GM12874 (cell line): ENCODE measurements at regions not wholly inside any gene's neighbourhood (a gene's known extent, or its start where the extent isn't known, plus 50 kb on each side); places are given as distances from the start of the nearest gene placed in this dataset.

ENCODE experiments used
- CTCF ChIP-seq: IDR thresholded peaks from 2 replicates; pipeline ENCODE4 v1.5.1; 2011; ENCODE audit warnings: low read depth, mild to moderate bottlenecking, control low read depth, low read length, moderate library complexity; ENCODE audit not compliant: insufficient read depth

DNA sequence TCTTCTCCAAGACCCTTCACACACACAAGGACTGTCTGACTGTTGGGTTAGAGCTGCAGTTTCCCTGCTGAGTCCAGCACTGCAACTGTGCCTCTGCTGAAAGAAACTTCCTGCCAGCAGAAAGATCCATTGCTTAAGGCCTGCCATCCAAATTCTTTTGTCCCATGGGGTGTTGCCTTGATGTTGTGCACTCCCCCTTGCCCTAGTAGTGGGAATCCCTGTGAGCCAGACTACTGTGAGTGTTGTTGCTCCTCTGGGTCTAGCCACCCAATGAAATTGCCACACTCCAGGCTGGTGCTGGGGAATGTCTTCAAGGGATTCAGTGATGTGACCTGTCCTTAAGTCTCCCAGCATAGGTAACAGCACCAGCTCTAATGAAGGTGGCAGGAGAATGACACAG lies 166.6 kb upstream of the PDE3A start:
- no peak for TF ChIP-seq CTCF

GRCh38 chr12:20205854-20206253 lies 162.5 kb upstream of the PDE3A start:
- TF ChIP-seq CTCF = no peak

DNA sequence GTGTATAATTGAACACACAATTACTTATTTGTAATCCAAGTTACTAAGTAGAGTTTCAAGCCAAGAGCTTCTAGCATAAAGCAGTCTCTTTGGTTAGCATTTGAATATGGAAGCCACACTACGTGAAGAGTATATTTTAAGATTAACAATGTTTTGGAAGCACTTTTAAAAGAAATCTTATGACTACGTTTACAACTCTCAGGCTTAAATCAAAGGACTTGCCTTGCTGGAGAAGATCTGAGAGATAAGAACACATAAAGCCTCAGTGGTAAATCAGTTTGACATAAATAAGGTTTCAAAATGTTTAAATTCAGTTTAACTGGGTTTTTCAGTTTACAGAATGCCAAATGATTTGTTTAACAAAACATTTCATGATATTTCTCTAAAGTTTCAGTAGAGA lies 161.9 kb upstream of the PDE3A start:
- TF ChIP-seq CTCF = no peak

DNA sequence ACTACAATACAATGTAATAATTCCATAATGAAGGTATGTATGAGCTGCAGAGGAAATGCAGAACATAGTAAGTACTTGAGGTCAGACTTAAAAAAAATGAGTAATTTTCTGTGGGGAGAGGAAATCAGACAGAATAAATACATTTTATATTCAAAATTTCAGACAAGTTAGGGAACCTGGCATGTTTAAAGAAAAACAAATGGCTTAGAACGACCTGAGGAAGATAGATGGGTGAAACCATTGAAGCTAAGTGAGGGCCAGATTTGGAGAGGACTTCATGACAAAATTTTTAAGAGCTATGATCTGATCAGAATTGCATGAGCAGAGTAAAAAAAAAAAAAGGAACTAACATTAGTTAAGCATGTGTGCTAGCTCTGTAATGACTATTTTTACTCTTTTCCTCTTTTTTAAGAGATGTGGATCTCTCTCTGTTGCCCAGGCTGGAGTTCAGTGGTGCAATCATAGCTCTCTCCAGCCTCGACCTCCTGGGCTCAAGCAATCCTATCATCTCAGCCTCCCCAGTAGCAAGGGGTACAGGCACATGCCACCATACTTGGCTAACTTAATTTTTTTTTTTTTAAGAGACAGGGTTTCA lies 157.6 kb upstream of the PDE3A start:
- no peak for TF ChIP-seq CTCF

GRCh38 chr12:20211541-20211940 lies 156.8 kb upstream of the PDE3A start:
- TF ChIP-seq CTCF = no peak

DNA sequence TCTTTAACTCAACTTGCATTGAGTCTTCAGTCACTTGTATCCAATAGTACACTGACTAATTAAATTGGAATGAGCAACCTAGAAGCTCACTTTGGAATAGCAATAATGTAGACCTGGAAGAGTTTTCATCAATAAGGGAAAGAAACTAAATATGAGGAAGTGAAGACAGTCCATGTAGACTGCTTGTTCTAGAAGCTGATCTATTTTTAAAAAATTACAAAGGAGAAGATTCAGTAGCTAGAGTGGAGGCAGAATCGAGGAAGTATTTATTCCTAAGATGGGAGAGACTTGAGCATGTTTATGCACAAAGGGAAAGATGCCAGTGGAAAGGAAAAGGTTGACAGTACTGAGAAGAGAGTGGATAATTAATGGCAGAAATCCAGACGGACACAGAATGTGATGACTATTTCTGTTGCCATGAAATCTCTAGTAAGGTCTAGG lies 156.3 kb upstream of the PDE3A start:
- TF ChIP-seq CTCF = no peak

DNA sequence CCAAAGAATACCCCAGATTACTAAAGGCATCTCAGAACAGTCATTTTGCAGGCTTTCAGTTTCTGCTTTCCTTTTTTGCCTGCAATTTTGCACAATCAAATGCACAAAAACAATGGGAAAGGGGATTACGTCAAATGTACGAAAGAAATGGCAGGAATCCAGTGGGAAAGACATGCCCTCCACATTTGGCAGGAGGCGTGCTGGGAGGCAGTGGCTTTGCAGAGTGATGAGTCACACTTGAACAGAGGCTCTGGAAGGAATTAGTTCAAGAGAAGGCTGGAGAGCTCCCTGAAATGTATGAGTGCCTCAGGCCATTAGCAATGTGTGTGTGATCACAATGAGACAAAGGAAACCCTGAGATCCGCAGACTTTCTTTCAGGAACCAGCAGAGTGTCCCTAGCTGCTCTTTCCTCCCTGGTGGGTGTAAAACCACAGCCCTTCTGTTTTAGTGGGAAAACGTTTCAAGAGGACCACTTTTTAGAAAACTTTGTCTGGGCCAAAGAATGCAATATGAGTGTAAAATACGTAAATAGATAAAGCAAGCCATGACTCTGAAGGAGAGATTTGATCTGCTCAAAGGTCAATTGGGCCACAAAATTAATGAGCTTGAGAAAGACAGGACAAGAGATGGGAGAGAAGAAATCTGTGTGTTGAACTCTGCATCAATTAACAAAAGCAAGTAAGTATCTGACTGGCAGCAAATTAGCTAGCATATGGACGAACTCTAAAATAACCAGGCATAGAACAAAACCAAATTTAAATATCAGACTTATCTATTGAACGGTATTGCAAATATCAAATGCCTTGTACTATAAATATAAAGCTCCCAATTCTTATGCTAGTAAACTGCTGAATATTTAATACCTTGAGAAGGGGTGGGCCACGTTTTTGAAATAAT lies 155.4 kb upstream of the PDE3A start:
- TF ChIP-seq CTCF = no peak
